ENCODE measurements at regions not wholly inside any gene's neighbourhood (a gene's known extent, or its start where the extent isn't known, plus 50 kb on each side); places are given as distances from the start of the nearest gene placed in this dataset.

DNA sequence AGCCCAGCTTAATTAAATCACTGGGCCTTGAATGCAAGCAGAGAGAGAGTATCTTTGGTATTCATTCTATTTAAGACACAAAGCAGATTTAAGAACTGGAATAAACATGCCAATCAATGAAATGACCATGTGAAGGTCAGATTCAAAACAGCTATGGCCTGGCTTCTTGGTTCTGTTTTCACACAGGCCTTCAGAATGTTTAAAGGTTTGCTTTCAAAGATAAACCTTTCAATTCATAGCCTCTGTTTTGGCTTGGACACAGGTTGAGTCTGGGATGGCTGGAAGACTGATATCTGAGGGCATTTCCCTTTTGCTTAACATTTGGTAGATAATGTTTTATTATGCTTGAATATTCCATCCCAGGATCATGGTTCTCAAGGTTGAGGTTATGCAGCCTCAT lies 244.4 kb upstream of the KBTBD8 start:
- H3K9me2 ChIP-seq (replicated peaks; ENCODE audit: low read length): no peaks in the 10 kb centered on the region
- TF ChIP-seq, protein P1, sequence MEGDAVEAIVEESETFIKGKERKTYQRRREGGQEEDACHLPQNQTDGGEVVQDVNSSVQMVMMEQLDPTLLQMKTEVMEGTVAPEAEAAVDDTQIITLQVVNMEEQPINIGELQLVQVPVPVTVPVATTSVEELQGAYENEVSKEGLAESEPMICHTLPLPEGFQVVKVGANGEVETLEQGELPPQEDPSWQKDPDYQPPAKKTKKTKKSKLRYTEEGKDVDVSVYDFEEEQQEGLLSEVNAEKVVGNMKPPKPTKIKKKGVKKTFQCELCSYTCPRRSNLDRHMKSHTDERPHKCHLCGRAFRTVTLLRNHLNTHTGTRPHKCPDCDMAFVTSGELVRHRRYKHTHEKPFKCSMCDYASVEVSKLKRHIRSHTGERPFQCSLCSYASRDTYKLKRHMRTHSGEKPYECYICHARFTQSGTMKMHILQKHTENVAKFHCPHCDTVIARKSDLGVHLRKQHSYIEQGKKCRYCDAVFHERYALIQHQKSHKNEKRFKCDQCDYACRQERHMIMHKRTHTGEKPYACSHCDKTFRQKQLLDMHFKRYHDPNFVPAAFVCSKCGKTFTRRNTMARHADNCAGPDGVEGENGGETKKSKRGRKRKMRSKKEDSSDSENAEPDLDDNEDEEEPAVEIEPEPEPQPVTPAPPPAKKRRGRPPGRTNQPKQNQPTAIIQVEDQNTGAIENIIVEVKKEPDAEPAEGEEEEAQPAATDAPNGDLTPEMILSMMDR (conservative IDR thresholded peaks at IDR 0.05; ENCODE audit: low read depth, low read length): no peak
- no peak for TF ChIP-seq EZH2phosphoT487 (IDR thresholded peaks at IDR 0.05; ENCODE audit: borderline replicate concordance, low read length)
- TF ChIP-seq EZH2 (IDR thresholded peaks at IDR 0.05; ENCODE audit: low read length, unreplicated experiment): no peak
- no peaks in the 10 kb centered on the region for H3K79me2 ChIP-seq (ENCODE audit: low read length)
- no peak overlapping the region for H3K27ac ChIP-seq (ENCODE audit: low read length)
- CTCF ChIA-PET: no interaction called here
- DNase-seq: no peak
- H2AFZ ChIP-seq (ENCODE audit: low read length): no peak overlapping the region
- H3K4me1 ChIP-seq (ENCODE audit: insufficient read depth, low read length): no peaks in the 10 kb centered on the region
- intact Hi-C loops (cut with micrococcal nuclease): no loop called here
- no peaks in the 10 kb centered on the region for H3K9me3 ChIP-seq (ENCODE audit: low read length)
- no peak overlapping the region for H3K4me2 ChIP-seq (ENCODE audit: low read length)
- no peaks in the 10 kb centered on the region for H4K20me1 ChIP-seq (ENCODE audit: low read length)
- no peak overlapping the region for H3K9ac ChIP-seq (ENCODE audit: low read length)
- ATAC-seq: no peak
- H3K36me3 ChIP-seq (ENCODE audit: low read depth, low read length): no peaks in the 10 kb centered on the region
- H3F3A ChIP-seq (ENCODE audit: low read length, unreplicated experiment): no peaks in the 10 kb centered on the region
- BruUV-seq (replicated peaks): no TSS peak
- POLR2A ChIA-PET (ENCODE audit: unreplicated experiment): no interaction called here
- no peaks in the 10 kb centered on the region for H3K27me3 ChIP-seq (ENCODE audit: low read length)
- H3K4me3 ChIP-seq (ENCODE audit: low read length): no peak overlapping the region

DNA sequence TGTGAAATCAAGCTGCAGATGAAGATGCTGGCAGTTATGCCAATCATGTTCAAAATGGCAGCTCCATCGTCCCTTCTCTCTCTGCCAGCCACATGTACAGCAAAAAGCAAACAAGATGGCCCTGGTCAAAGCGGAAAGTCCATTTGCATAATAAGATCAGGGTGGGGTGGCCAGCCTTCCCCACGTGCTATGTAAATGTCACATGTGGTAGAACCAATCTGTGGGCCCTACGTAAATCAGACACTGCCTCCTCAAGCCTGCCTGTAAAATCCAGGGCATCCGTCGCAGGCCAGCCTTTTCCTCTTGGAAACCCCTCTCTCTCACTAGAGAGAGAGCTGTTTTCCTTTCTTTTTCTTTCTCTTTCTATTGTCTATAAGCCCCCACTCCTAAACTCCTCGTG lies 243.5 kb upstream of the KBTBD8 start:
- Histone ChIP-seq H3K4me1 (ENCODE audit: insufficient read depth, low read length) (no peaks in the 10 kb centered on the region), H3K4me3 (ENCODE audit: low read length) (no peak overlapping the region), H3K9me3 (ENCODE audit: low read length) (no peaks in the 10 kb centered on the region), H3F3A (ENCODE audit: low read length, unreplicated experiment) (no peaks in the 10 kb centered on the region), H3K27me3 (ENCODE audit: low read length) (no peaks in the 10 kb centered on the region), H2AFZ (ENCODE audit: low read length) (no peak overlapping the region), H3K27ac (ENCODE audit: low read length) (no peak overlapping the region), H3K9me2 (replicated peaks; ENCODE audit: low read length) (no peaks in the 10 kb centered on the region), H3K4me2 (ENCODE audit: low read length) (no peak overlapping the region), H3K79me2 (ENCODE audit: low read length) (no peaks in the 10 kb centered on the region), H3K9ac (ENCODE audit: low read length) (no peak overlapping the region), H3K36me3 (ENCODE audit: low read depth, low read length) (no peaks in the 10 kb centered on the region), H4K20me1 (ENCODE audit: low read length) (no peaks in the 10 kb centered on the region)
- ChIA-PET CTCF (no interaction called here), POLR2A (ENCODE audit: unreplicated experiment) (no interaction called here)
- no peak for ATAC-seq
- intact Hi-C loops (cut with micrococcal nuclease): no loop called here
- DNase-seq: no peak
- TF ChIP-seq, protein P1 (conservative IDR thresholded peaks at IDR 0.05; ENCODE audit: low read depth, low read length): no peak
- TF ChIP-seq EZH2 (IDR thresholded peaks at IDR 0.05; ENCODE audit: low read length, unreplicated experiment) (no peak), EZH2phosphoT487 (IDR thresholded peaks at IDR 0.05; ENCODE audit: borderline replicate concordance, low read length) (no peak)
- BruUV-seq (replicated peaks): no TSS peak

DNA sequence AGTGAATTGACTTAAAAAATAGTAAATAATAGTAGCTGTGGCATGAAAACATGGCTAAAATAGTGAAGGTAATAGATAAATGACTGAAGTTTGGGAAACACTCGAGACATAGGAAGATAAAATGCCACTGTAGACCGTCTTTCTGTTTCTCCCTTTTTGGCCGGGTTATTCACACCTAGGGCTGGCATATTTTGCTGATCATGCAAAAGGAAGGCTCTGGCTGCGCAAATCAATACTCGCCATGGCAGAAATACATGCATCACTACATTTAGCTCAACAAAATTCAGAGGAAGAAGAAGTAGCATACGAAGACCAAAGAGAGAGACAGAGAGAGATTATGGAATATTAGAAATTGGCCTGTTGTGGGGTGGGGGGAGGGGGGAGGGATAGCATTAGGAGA lies 242.2 kb upstream of the KBTBD8 start:
- DNase-seq (no peak), ATAC-seq (no peak)
- Histone ChIP-seq H3K9me3 (ENCODE audit: low read length) (no peaks in the 10 kb centered on the region), H3K9me2 (replicated peaks; ENCODE audit: low read length) (no peaks in the 10 kb centered on the region), H3K27me3 (ENCODE audit: low read length) (no peaks in the 10 kb centered on the region), H3K27ac (ENCODE audit: low read length) (no peak overlapping the region), H3K79me2 (ENCODE audit: low read length) (no peaks in the 10 kb centered on the region), H3K9ac (ENCODE audit: low read length) (no peak overlapping the region), H2AFZ (ENCODE audit: low read length) (no peak overlapping the region), H3K4me1 (ENCODE audit: insufficient read depth, low read length) (no peaks in the 10 kb centered on the region), H3K36me3 (ENCODE audit: low read depth, low read length) (no peaks in the 10 kb centered on the region), H3K4me2 (ENCODE audit: low read length) (no peak overlapping the region), H3K4me3 (ENCODE audit: low read length) (no peak overlapping the region), H4K20me1 (ENCODE audit: low read length) (no peaks in the 10 kb centered on the region), H3F3A (ENCODE audit: low read length, unreplicated experiment) (no peaks in the 10 kb centered on the region)
- POLR2A ChIA-PET (ENCODE audit: unreplicated experiment): no interaction called here
- no peak for TF ChIP-seq EZH2phosphoT487 (IDR thresholded peaks at IDR 0.05; ENCODE audit: borderline replicate concordance, low read length)
- TF ChIP-seq EZH2 (IDR thresholded peaks at IDR 0.05; ENCODE audit: low read length, unreplicated experiment): no peak
- TF ChIP-seq, protein P1 (conservative IDR thresholded peaks at IDR 0.05; ENCODE audit: low read depth, low read length): no peak
- BruUV-seq (replicated peaks): no TSS peak
- CTCF ChIA-PET: no interaction called here
- intact Hi-C loops (cut with micrococcal nuclease): no loop called here
